GM10248 (cell line): ENCODE measurements at regions not wholly inside any gene's neighbourhood (a gene's known extent, or its start where the extent isn't known, plus 50 kb on each side); places are given as distances from the start of the nearest gene placed in this dataset.

Experiments used
- CTCF ChIA-PET: fragments of 300-600 bp; sonication (Branson Sonifier 250); formaldehyde crosslinking; extraction: SDS; loops from one replicate; lab custom pipeline; 2021; ENCODE audit warnings: antibody characterized with exemption; lab: Yijun Ruan, JAX
- POLR2A ChIA-PET: fragments of 350-650 bp; sonication (Branson Sonifier 250); formaldehyde crosslinking; extraction: SDS; loops from one replicate; lab custom pipeline; 2020; ENCODE audit warnings: antibody characterized with exemption; lab: Yijun Ruan, JAX
- DNase-seq: peaks from one replicate; pipeline ENCODE4 v3.0.0; 2012; ENCODE audit errors: extremely low spot score
- CTCF ChIP-seq: IDR thresholded peaks from 2 replicates; pipeline ENCODE4 v1.5.1; 2012; ENCODE audit warnings: mild to moderate bottlenecking, low read depth; ENCODE audit errors: extremely low read depth, missing control alignments, control extremely low read depth

GRCh38 chr12:125360540-125360939 lies 295.3 kb downstream of the AACS start:
- DNase-seq, result no peak
- ChIA-PET POLR2A (no interaction called here), CTCF (interaction anchor here (0.7 to 1.2 kb wide), 2 partner anchors 19 to 30 kb away, joined by 3 read pairs; no protein-coding TSS in a partner anchor)
- TF ChIP-seq CTCF, result no peak

GRCh38 chr12:125371033-125371432 lies 305.8 kb downstream of the AACS start:
- CTCF ChIA-PET, result interaction anchor here (2.1 kb wide), 1 partner anchor 39 kb away, joined by 7 read pairs; no protein-coding TSS in a partner anchor
- POLR2A ChIA-PET, result no interaction called here
- DNase-seq, result no peak
- no peak for TF ChIP-seq CTCF

GRCh38 chr12:125372085-125372484 lies 306.9 kb downstream of the AACS start:
- CTCF ChIA-PET, result interaction anchor here (1.3 to 2.1 kb wide), 2 partner anchors 21 to 40 kb away, joined by 3 to 7 read pairs; no protein-coding TSS in a partner anchor
- TF ChIP-seq CTCF, result no peak
- DNase-seq, result no peak
- POLR2A ChIA-PET, result no interaction called here

- CTCF ChIA-PET, result interaction anchor here (1.3 kb wide), 1 partner anchor 19 kb away, joined by 3 read pairs; no protein-coding TSS in a partner anchor
- no peak for TF ChIP-seq CTCF
- DNase-seq, result no peak
- POLR2A ChIA-PET, result no interaction called here
These were observed 308.1 kb downstream of the AACS start for GRCh38 chr12:125373375-125373774.

GRCh38 chr12:125376422-125376821 lies 311.2 kb downstream of the AACS start:
- DNase-seq, result no peak
- ChIA-PET CTCF (no interaction called here), POLR2A (no interaction called here)

GRCh38 chr12:125377093-125377492 lies 311.9 kb downstream of the AACS start:
- ChIA-PET CTCF (no interaction called here), POLR2A (no interaction called here)
- no peak for DNase-seq
- no peak for TF ChIP-seq CTCF

More at GRCh38 chr12:125376422-125376821, 311.2 kb downstream of the AACS start:
- no peak for TF ChIP-seq CTCF
